AG04450 (cell line): ENCODE measurements at regions not wholly inside any gene's neighbourhood (a gene's known extent, or its start where the extent isn't known, plus 50 kb on each side); places are given as distances from the start of the nearest gene placed in this dataset.

Experiments used
- CTCF ChIA-PET: fragments of 300-600, 350-600 bp; formaldehyde crosslinking; extraction: SDS; loops from one replicate; lab custom pipeline; 2022; ENCODE audit warnings: antibody characterized with exemption, inconsistent platforms; lab: Charles Lee
- POLR2A ChIA-PET: fragments of 350-600 bp; formaldehyde crosslinking; extraction: SDS; loops from one replicate; lab custom pipeline; 2021; ENCODE audit warnings: antibody characterized with exemption, inconsistent platforms; lab: Yijun Ruan, JAX
- DNase-seq: peaks from one replicate; pipeline ENCODE4 v3.0.0-alpha.2; 2011; ENCODE audit warnings: low read depth, low spot score
- H3K27ac ChIP-seq: one replicate; pipeline ENCODE4 v1.5.1; 2012; ENCODE audit warnings: low read depth, low read length, control low read depth
- H3K27me3 ChIP-seq: one replicate; pipeline ENCODE4 v1.6.0; 2012; ENCODE audit warnings: low read length; ENCODE audit not compliant: control insufficient read depth, insufficient read depth
- H3K4me3 ChIP-seq: 2 replicates; pipeline ENCODE4 v1.5.1; 2011; ENCODE audit warnings: mild to moderate bottlenecking, low read depth, low read length, control low read depth
- H3K9me3 ChIP-seq: 2 replicates; pipeline ENCODE4 v1.5.1; 2012; ENCODE audit warnings: low read length; ENCODE audit not compliant: control insufficient read depth, insufficient read depth
- TF ChIP-seq, protein P1 (sequence below): IDR thresholded peaks from 2 replicates; pipeline ENCODE4 v1.5.1; 2011; ENCODE audit warnings: low read depth, low read length, control low read depth, inconsistent platforms

GRCh38 chr13:78478183-78478582, 125.2 kb downstream of the POU4F1 start:
- POLR2A ChIA-PET: no interaction called here

DNA sequence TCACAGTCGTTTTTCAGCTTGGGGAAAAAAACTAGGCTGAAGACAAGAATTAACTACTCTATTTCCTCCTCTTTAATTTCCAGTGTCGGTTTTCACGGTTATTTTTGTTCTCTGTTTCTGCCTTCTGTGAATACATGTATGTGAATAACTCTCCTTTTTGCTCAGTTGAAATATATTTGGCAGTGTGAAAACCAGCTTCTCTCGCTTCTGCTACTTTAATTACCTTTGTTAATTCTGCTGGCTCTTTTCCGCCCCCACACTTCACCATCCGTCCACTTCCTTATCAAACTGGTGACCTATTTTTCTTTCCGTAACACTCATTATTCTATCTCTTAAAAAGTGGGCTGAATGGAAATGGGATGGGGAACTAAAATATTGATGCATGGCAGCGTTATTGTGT, 126.4 kb downstream of the POU4F1 start:
- Histone ChIP-seq H3K9me3 (no peaks in the 10 kb centered on the region), H3K27me3 (no peaks in the 10 kb centered on the region), H3K27ac (no peak overlapping the region), H3K4me3 (no peak overlapping the region)
- ChIA-PET POLR2A (no interaction called here), CTCF (no interaction called here)
- DNase-seq: no peak
- TF ChIP-seq, protein P1, sequence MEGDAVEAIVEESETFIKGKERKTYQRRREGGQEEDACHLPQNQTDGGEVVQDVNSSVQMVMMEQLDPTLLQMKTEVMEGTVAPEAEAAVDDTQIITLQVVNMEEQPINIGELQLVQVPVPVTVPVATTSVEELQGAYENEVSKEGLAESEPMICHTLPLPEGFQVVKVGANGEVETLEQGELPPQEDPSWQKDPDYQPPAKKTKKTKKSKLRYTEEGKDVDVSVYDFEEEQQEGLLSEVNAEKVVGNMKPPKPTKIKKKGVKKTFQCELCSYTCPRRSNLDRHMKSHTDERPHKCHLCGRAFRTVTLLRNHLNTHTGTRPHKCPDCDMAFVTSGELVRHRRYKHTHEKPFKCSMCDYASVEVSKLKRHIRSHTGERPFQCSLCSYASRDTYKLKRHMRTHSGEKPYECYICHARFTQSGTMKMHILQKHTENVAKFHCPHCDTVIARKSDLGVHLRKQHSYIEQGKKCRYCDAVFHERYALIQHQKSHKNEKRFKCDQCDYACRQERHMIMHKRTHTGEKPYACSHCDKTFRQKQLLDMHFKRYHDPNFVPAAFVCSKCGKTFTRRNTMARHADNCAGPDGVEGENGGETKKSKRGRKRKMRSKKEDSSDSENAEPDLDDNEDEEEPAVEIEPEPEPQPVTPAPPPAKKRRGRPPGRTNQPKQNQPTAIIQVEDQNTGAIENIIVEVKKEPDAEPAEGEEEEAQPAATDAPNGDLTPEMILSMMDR: no peak

More at GRCh38 chr13:78478183-78478582, 125.2 kb downstream of the POU4F1 start:
- no peaks in the 10 kb centered on the region for H3K9me3 ChIP-seq
- no peak for DNase-seq
- CTCF ChIA-PET: no interaction called here
- H3K27ac ChIP-seq: no peak overlapping the region
- TF ChIP-seq, protein P1: no peak
- H3K27me3 ChIP-seq: no peaks in the 10 kb centered on the region
- H3K4me3 ChIP-seq: no peak overlapping the region

DNA sequence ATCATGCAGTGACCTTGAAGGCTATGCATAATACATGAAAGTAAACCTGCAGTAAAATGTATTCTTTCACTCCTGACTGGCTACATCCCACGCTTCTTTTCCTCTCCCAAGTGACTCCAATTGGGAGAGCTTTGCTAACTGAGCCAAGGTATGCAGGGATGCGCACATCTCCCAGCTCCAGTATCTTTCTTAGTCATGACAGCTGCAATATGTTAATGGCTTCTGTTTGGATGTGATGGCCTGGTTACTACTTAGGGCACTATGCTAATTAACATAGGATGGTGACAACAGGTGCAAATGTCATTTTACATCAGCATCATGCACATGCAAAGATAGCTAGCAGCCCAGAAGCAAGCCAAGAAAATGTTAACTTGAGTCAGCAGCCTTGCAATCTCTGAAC, 134.7 kb downstream of the POU4F1 start:
- Histone ChIP-seq H3K9me3 (no peaks in the 10 kb centered on the region), H3K27me3 (no peaks in the 10 kb centered on the region), H3K4me3 (no peak overlapping the region), H3K27ac (no peak overlapping the region)
- ChIA-PET CTCF (no interaction called here), POLR2A (no interaction called here)
- DNase-seq: no peak
- TF ChIP-seq, protein P1: no peak

DNA sequence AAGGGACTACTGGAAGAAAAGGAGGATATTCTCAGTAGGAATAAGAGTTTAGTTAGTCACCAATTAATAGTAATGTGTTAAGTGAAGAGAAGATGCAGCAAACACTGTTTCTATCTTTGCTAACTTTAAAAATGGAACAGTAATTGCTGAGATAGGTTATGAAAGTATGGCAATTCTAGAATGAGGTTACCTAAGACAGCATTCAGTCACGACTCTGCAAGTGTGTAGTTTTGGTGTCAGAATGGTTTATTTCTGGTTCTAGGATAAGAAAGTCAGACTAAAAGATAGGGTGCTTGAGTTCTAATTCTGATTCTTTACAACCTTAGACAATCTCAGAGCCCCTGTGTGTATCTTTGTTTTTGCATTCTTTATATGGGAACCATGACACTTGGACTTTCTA, 138.1 kb downstream of the POU4F1 start:
- no peak for DNase-seq
- CTCF ChIA-PET: no interaction called here
- no peaks in the 10 kb centered on the region for H3K27me3 ChIP-seq
- no peak overlapping the region for H3K4me3 ChIP-seq
- no peak overlapping the region for H3K27ac ChIP-seq
- TF ChIP-seq, protein P1: no peak
- POLR2A ChIA-PET: no interaction called here
- no peaks in the 10 kb centered on the region for H3K9me3 ChIP-seq

- no peaks in the 10 kb centered on the region for H3K27me3 ChIP-seq
- ChIA-PET CTCF (no interaction called here), POLR2A (no interaction called here)
- H3K4me3 ChIP-seq: no peak overlapping the region
- H3K9me3 ChIP-seq: no peaks in the 10 kb centered on the region
- TF ChIP-seq, protein P1: no peak
- H3K27ac ChIP-seq: no peak overlapping the region
- DNase-seq: no peak
Observed at GRCh38 chr13:78460176-78460575, 143.2 kb downstream of the POU4F1 start.
